ENCODE measurements at regions not wholly inside any gene's neighbourhood (a gene's known extent, or its start where the extent isn't known, plus 50 kb on each side); places are given as distances from the start of the nearest gene placed in this dataset.

DNA sequence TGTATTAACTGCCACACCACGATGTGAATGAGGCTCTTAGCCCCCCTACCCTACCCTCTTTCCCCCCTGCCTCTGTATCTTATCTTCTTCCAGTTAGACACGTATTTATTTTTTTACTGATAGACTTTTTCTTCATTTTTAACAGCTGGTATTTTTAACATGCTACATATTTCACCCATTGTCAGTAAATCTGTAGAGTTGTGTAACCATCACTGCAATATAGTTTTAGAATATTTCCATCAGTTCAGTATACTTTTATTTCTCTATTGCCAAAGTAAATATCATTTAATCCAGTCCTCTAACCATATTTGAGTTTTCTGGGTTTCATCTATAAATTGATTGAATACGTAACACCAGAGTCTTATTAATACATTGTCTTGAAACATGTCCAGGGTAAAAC lies 62.8 kb downstream of the SPATA31C2 start:
- Histone ChIP-seq H3K36me3 (replicated peaks; ENCODE audit: insufficient read depth, low read length) (no peaks in the 10 kb centered on the region), H4K20me1 (ENCODE audit: insufficient read depth, low read length) (no peaks in the 10 kb centered on the region), H3F3A (ENCODE audit: insufficient read depth, low read length) (no peaks in the 10 kb centered on the region), H3K9me2 (replicated peaks; ENCODE audit: insufficient read depth, low read length) (no peaks in the 10 kb centered on the region), H3K27ac (ENCODE audit: low read length) (no peak overlapping the region), H3K27me3 (replicated peaks; ENCODE audit: insufficient read depth, low read length) (no peaks in the 10 kb centered on the region), H3K4me2 (ENCODE audit: low read depth, low read length) (no peak overlapping the region), H2AFZ (ENCODE audit: low read length) (no peak overlapping the region), H3K79me2 (ENCODE audit: low read length) (no peaks in the 10 kb centered on the region), H3K4me1 (ENCODE audit: low read length) (no peaks in the 10 kb centered on the region), H3K9me3 (replicated peaks; ENCODE audit: insufficient read depth, low read length) (no peaks in the 10 kb centered on the region), H3K9ac (ENCODE audit: low read length) (no peak overlapping the region), H3K4me3 (ENCODE audit: low read length) (no peak overlapping the region)
- TF ChIP-seq EZH2phosphoT487 (IDR thresholded peaks at IDR 0.05; ENCODE audit: low read length), result no peak
- TF ChIP-seq, protein P1, sequence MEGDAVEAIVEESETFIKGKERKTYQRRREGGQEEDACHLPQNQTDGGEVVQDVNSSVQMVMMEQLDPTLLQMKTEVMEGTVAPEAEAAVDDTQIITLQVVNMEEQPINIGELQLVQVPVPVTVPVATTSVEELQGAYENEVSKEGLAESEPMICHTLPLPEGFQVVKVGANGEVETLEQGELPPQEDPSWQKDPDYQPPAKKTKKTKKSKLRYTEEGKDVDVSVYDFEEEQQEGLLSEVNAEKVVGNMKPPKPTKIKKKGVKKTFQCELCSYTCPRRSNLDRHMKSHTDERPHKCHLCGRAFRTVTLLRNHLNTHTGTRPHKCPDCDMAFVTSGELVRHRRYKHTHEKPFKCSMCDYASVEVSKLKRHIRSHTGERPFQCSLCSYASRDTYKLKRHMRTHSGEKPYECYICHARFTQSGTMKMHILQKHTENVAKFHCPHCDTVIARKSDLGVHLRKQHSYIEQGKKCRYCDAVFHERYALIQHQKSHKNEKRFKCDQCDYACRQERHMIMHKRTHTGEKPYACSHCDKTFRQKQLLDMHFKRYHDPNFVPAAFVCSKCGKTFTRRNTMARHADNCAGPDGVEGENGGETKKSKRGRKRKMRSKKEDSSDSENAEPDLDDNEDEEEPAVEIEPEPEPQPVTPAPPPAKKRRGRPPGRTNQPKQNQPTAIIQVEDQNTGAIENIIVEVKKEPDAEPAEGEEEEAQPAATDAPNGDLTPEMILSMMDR (IDR thresholded peaks at IDR 0.05; ENCODE audit: low read length), result no peak
- TF ChIP-seq EZH2 (optimal IDR thresholded peaks at IDR 0.05; ENCODE audit: low read depth, low read length), result no peak
- no peak for DNase-seq

DNA sequence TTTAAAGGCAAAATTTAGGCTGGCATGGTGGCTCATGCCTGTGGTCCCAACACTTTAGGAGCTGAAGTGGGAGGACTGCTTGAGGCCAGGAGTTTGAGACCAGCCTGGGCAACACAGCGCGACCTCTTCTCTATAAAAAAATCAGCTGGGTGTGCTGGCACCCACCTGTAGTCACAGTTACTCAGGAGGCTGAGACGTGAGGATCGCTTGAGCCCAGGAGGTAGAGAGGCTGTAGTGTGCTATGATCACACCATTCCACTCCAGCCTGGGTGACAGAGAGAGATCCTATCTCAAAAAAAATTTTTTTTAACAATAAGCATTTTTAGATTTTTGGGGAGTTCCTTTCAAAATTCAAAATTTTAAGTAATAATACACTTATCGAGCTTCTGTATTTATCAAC lies 63.3 kb downstream of the SPATA31C2 start:
- Histone ChIP-seq H3K79me2 (ENCODE audit: low read length) (no peaks in the 10 kb centered on the region), H3K27ac (ENCODE audit: low read length) (no peak overlapping the region), H3K4me2 (ENCODE audit: low read depth, low read length) (no peak overlapping the region), H3K9me3 (replicated peaks; ENCODE audit: insufficient read depth, low read length) (no peaks in the 10 kb centered on the region), H3K27me3 (replicated peaks; ENCODE audit: insufficient read depth, low read length) (no peaks in the 10 kb centered on the region), H3K9me2 (replicated peaks; ENCODE audit: insufficient read depth, low read length) (no peaks in the 10 kb centered on the region), H3K4me1 (ENCODE audit: low read length) (no peaks in the 10 kb centered on the region), H3K9ac (ENCODE audit: low read length) (no peak overlapping the region), H3K36me3 (replicated peaks; ENCODE audit: insufficient read depth, low read length) (no peaks in the 10 kb centered on the region), H3F3A (ENCODE audit: insufficient read depth, low read length) (no peaks in the 10 kb centered on the region), H3K4me3 (ENCODE audit: low read length) (no peak overlapping the region), H2AFZ (ENCODE audit: low read length) (no peak overlapping the region), H4K20me1 (ENCODE audit: insufficient read depth, low read length) (no peaks in the 10 kb centered on the region)
- TF ChIP-seq EZH2 (optimal IDR thresholded peaks at IDR 0.05; ENCODE audit: low read depth, low read length) (no peak), EZH2phosphoT487 (IDR thresholded peaks at IDR 0.05; ENCODE audit: low read length) (no peak)
- TF ChIP-seq, protein P1 (IDR thresholded peaks at IDR 0.05; ENCODE audit: low read length), result no peak
- DNase-seq, result no peak

DNA sequence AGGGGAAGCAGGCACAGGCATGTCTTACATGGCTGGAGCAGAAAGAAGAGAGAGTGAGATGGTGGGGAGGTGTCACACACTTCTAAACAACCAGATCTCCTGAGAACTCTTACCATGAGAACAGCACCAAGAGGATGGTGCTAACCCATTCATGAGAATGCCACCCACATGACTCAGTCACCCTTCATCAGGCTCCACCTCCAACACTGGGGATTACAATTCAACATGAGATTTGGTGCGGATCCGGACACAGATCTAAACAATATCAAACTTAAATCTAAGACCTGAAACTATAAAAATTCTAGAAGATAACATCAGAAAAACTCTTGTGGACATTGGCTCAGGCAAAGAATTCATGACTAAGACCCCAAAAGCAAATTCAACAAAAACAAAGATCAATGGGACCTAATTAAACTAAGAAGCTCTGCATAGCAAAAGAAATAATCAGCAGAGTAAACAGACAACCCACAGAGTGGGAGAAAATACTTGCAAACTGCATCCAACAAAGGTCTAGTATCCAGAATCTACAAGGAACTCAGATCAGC lies 65.4 kb downstream of the SPATA31C2 start:
- no peaks in the 10 kb centered on the region for H3K4me1 ChIP-seq (ENCODE audit: low read length)
- DNase-seq, result no peak

More for the DNA sequence above, 65.4 kb downstream of the SPATA31C2 start:
- no peak overlapping the region for H3K4me3 ChIP-seq (ENCODE audit: low read length)
- no peaks in the 10 kb centered on the region for H3F3A ChIP-seq (ENCODE audit: insufficient read depth, low read length)
- H3K27ac ChIP-seq (ENCODE audit: low read length), result no peak overlapping the region
- no peaks in the 10 kb centered on the region for H3K36me3 ChIP-seq (replicated peaks; ENCODE audit: insufficient read depth, low read length)
- TF ChIP-seq, protein P1 (IDR thresholded peaks at IDR 0.05; ENCODE audit: low read length), result no peak
- TF ChIP-seq EZH2phosphoT487 (IDR thresholded peaks at IDR 0.05; ENCODE audit: low read length) (no peak), EZH2 (optimal IDR thresholded peaks at IDR 0.05; ENCODE audit: low read depth, low read length) (no peak)
- H3K4me2 ChIP-seq (ENCODE audit: low read depth, low read length), result no peak overlapping the region
- H4K20me1 ChIP-seq (ENCODE audit: insufficient read depth, low read length), result no peaks in the 10 kb centered on the region
- no peak overlapping the region for H2AFZ ChIP-seq (ENCODE audit: low read length)
- no peaks in the 10 kb centered on the region for H3K9me3 ChIP-seq (replicated peaks; ENCODE audit: insufficient read depth, low read length)
- no peaks in the 10 kb centered on the region for H3K79me2 ChIP-seq (ENCODE audit: low read length)
- no peaks in the 10 kb centered on the region for H3K27me3 ChIP-seq (replicated peaks; ENCODE audit: insufficient read depth, low read length)
- H3K9me2 ChIP-seq (replicated peaks; ENCODE audit: insufficient read depth, low read length), result no peaks in the 10 kb centered on the region
- H3K9ac ChIP-seq (ENCODE audit: low read length), result no peak overlapping the region

All from MM.1S (cell line).